Adrenal gland (tissue), 9 donors: ENCODE measurements at regions not wholly inside any gene's neighbourhood (a gene's known extent, or its start where the extent isn't known, plus 50 kb on each side); places are given as distances from the start of the nearest gene placed in this dataset.

ENCODE experiments used
- DNase-seq, 7 donors: peaks; one replicate each; pipeline ENCODE4 v3.0.0-alpha.2; 2019 to 2020
- H3K27ac ChIP-seq, 5 donors: fragments of 200-600 bp; sonication (generic) in 4 of 5; 1 replicate in 3 of 5; 2 replicates in 2 of 5; pipeline versions ENCODE4 v1.5.1 to v1.8.0; 2016 to 2020; ENCODE audit warnings: mild to moderate bottlenecking in 1 of 5
- H3K27me3 ChIP-seq: fragments of 200-600 bp; 2 replicates; pipeline ENCODE4 v1.8.0; 2021
- H3K36me3 ChIP-seq, 2 donors: fragments of 200-600 bp; replicated peaks in 1 of 2; 1 replicate in 1 of 2; 2 replicates in 1 of 2; pipeline versions ENCODE4 v1.5.1 to v1.8.0; 2018 to 2022
- H3K4me1 ChIP-seq, 2 donors: fragments of 200-600 bp; replicated peaks in 1 of 2; 1 replicate in 1 of 2; 2 replicates in 1 of 2; pipeline versions ENCODE4 v1.5.1 to v1.8.0; 2018 to 2021
- H3K4me3 ChIP-seq, 4 donors: fragments of 200-600 bp; sonication (generic) in 3 of 4; one replicate each; pipeline ENCODE4 v1.5.1; 2016 to 2018
- H3K9me3 ChIP-seq, 3 donors: fragments of 200-600 bp; sonication (generic) in 1 of 3; replicated peaks in 1 of 3; 1 replicate in 2 of 3; 2 replicates in 1 of 3; pipeline versions ENCODE4 v1.5.1 to v1.8.0; 2016 to 2021
- POLR2A ChIP-seq, 2 donors: fragments of 450-650 bp; IDR thresholded peaks; one replicate each; pipeline ENCODE4 v1.6.1; 2017; ENCODE audit warnings: antibody characterized with exemption in 2 of 2, mild to moderate bottlenecking in 2 of 2, moderate library complexity in 1 of 2
- WGBS, 4 donors: extraction: QIAGEN DNeasy Blood & Tissue Kit in 2 of 4; methylation state at CpG; one replicate each; pipeline versions ENCODE4 v1.1.5 to v1.1.7; 2013 to 2017; 5-methylcytosine and 5-hydroxymethylcytosine counted together
- intact Hi-C, 2 donors: fragments of 100-400 bp; cut with DNase I; formaldehyde crosslinking; loops; one replicate each; pipeline versions ENCODE4 v1.14.1 to v1.15.0; 2022 to 2023
- TF ChIP-seq, protein P1 (sequence below), 6 experiments: fragments of 450-650 bp in 4 of 6; fragments of 200-600 bp in 2 of 6; sonication (generic) in 1 of 6; IDR thresholded peaks; 1 replicate in 5 of 6; 2 replicates in 1 of 6; pipeline versions ENCODE4 v1.5.1 to v1.8.0; 2016 to 2021; ENCODE audit warnings: antibody characterized with exemption in 6 of 6, mild to moderate bottlenecking in 2 of 6, moderate library complexity in 1 of 6
- donor health status: healthy with polysubstance abuse.
- donor health status: Bipolar disorder and iron deficiency.
- donor health status: DM: yes; HTN: yes; CAD: no.
- donor health status: DM: no; HTN: no; CAD: no.
- donor health status: DM: no; HTN: no; CAD: no.

DNA sequence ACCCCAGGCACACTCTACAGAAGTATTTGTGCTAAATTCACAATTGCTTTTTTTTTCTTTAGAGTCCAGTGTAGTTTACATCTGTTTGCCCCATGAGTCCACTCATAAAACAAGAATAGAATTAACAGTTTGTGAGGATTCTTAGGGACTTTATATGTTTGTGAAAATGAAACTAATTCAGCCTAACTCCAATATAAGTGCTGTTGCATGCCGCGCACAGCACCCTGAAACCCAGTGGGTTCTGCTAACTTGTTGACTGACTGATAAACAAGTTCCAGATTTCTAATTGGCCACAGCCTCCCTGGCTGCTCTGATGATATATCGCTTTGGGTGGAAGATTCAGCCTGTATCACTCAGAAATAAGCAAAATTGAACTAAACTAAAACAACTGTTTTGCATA lies 561.4 kb downstream of the PKHD1 start:
- DNase-seq = no peak
- Histone ChIP-seq H3K36me3 (no peaks in the 10 kb centered on the region), H3K27me3 (no peaks in the 10 kb centered on the region), H3K9me3 (no peaks in the 10 kb centered on the region), H3K27ac (no peak overlapping the region), H3K4me3 (no peak overlapping the region), H3K4me1 (no peaks in the 10 kb centered on the region)
- intact Hi-C loops = no loop called here
- WGBS, 4 donors = 86 to 93% (median 89%) methylated on average over 3 of the region's 3 CpGs
- TF ChIP-seq, protein P1, sequence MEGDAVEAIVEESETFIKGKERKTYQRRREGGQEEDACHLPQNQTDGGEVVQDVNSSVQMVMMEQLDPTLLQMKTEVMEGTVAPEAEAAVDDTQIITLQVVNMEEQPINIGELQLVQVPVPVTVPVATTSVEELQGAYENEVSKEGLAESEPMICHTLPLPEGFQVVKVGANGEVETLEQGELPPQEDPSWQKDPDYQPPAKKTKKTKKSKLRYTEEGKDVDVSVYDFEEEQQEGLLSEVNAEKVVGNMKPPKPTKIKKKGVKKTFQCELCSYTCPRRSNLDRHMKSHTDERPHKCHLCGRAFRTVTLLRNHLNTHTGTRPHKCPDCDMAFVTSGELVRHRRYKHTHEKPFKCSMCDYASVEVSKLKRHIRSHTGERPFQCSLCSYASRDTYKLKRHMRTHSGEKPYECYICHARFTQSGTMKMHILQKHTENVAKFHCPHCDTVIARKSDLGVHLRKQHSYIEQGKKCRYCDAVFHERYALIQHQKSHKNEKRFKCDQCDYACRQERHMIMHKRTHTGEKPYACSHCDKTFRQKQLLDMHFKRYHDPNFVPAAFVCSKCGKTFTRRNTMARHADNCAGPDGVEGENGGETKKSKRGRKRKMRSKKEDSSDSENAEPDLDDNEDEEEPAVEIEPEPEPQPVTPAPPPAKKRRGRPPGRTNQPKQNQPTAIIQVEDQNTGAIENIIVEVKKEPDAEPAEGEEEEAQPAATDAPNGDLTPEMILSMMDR (IDR thresholded peaks at IDR 0.05) = no peak
- TF ChIP-seq POLR2A (IDR thresholded peaks at IDR 0.05) = no peak

DNA sequence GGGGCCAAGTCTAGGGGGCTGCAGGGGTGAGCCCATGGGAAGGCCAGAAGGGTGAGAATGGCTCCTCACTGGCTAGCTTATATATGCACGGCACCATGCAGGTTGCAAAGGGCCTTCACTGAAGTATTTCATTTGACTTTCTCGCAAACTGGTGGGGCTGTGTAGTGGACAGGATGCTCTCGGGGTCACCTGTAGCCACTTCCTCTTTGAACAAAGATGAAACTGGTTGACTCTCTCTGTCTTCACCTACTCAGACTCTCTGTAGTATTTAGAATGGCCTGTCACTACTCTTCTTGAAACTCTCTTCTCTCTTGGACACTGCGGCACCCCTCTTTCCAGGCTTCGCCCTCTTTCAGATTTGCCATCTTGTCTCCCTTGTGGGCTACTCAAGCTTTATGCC lies 560.5 kb downstream of the PKHD1 start:
- 72 to 94% (median 85%) methylated on average over 4 to 5 of the region's 5 CpGs for WGBS, 4 donors
- no peaks in the 10 kb centered on the region for H3K9me3 ChIP-seq
- H3K4me1 ChIP-seq = no peaks in the 10 kb centered on the region
- intact Hi-C loops = no loop called here
- no peak overlapping the region for H3K4me3 ChIP-seq
- no peak for DNase-seq
- TF ChIP-seq POLR2A (IDR thresholded peaks at IDR 0.05) = no peak
- TF ChIP-seq, protein P1 (IDR thresholded peaks at IDR 0.05) = no peak
- H3K36me3 ChIP-seq = no peaks in the 10 kb centered on the region
- no peak overlapping the region for H3K27ac ChIP-seq
- no peaks in the 10 kb centered on the region for H3K27me3 ChIP-seq

DNA sequence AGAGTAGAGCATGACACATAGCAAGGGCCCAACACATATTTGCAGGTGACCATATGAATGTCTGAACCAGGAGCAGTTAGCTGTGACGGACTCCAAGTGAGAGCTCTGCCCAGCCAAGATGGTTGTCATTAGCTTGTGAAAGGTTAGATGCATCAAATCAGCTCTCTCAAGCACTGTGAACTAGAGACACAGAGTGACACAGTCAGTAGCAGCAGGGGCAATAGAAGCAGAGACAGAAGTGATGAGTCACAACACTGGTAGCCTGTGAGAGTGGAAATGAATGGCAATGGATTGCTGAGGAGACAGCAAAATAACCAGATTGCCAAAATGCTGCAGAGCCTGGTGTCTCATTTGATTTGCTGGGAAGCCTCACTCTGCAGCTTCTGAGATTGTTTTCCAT lies 558.9 kb downstream of the PKHD1 start:
- Histone ChIP-seq H3K36me3 (no peaks in the 10 kb centered on the region), H3K4me3 (no peak overlapping the region), H3K27ac (no peak overlapping the region), H3K27me3 (no peaks in the 10 kb centered on the region), H3K4me1 (no peaks in the 10 kb centered on the region), H3K9me3 (no peaks in the 10 kb centered on the region)
- WGBS, 4 donors = 74 to 90% (median 80%) methylated on average over 1 of the region's 1 CpG
- intact Hi-C loops = no loop called here
- peak in 1 of 7 donors; percentile 54 for DNase-seq
- no peak for TF ChIP-seq POLR2A (IDR thresholded peaks at IDR 0.05)
- TF ChIP-seq, protein P1 (IDR thresholded peaks at IDR 0.05) = no peak

DNA sequence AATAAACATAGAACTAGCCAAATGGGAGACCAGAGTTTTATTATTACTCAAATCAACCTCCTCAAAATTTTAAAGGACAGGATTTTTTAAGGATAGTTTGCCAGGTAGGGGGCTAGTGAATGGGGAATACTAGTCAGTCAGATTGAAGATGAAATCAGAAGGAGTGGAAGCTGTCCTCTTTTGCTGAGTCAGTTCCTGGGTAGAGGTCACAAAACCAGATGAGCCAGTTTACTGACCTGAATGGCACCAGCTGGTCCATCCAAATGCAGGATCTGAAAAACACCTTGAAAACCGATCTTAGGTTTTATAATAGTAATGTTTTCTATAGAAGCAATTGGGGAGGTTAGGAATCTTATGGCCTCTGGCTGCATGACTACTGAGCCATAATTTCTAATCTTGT lies 558.2 kb downstream of the PKHD1 start:
- no peak for DNase-seq
- Histone ChIP-seq H3K4me1 (no peaks in the 10 kb centered on the region), H3K27ac (no peak overlapping the region), H3K36me3 (no peaks in the 10 kb centered on the region), H3K4me3 (no peak overlapping the region), H3K27me3 (no peaks in the 10 kb centered on the region), H3K9me3 (no peaks in the 10 kb centered on the region)
- TF ChIP-seq, protein P1 (IDR thresholded peaks at IDR 0.05) = no peak
- no peak for TF ChIP-seq POLR2A (IDR thresholded peaks at IDR 0.05)
- intact Hi-C loops = no loop called here
- 47 to 76% (median 55%) methylated on average over 1 of the region's 1 CpG for WGBS, 4 donors
